ENCODE measurements at regions not wholly inside any gene's neighbourhood (a gene's known extent, or its start where the extent isn't known, plus 50 kb on each side); places are given as distances from the start of the nearest gene placed in this dataset.

DNA sequence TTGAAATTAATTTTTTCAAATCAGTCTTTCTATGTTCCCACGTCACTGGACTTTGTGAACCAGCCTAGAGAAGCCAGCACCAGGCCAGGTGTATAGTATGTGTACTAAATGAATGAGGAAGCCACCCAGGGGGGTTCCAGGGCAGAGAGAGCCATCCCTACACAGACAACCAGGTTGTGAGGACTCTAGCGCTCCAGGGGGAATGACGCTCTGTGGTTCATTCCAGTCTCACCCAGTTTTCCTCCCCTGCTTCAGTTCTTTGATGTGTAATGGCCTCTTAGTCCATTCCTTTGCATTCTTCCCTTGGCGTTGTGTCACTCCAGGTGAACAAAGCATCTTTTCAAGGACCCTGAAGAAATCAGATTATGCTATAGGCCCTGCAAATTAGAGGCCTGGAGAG, 330.6 kb downstream of the NSG2 start:
- Histone ChIP-seq H3K27ac (no peak overlapping the region), H3K27me3 (replicated peaks) (no peaks in the 10 kb centered on the region), H3K4me3 (ENCODE audit: low read depth, low read length) (no peak overlapping the region), H3K36me3 (replicated peaks) (no peaks in the 10 kb centered on the region)
- TF ChIP-seq, protein P1, sequence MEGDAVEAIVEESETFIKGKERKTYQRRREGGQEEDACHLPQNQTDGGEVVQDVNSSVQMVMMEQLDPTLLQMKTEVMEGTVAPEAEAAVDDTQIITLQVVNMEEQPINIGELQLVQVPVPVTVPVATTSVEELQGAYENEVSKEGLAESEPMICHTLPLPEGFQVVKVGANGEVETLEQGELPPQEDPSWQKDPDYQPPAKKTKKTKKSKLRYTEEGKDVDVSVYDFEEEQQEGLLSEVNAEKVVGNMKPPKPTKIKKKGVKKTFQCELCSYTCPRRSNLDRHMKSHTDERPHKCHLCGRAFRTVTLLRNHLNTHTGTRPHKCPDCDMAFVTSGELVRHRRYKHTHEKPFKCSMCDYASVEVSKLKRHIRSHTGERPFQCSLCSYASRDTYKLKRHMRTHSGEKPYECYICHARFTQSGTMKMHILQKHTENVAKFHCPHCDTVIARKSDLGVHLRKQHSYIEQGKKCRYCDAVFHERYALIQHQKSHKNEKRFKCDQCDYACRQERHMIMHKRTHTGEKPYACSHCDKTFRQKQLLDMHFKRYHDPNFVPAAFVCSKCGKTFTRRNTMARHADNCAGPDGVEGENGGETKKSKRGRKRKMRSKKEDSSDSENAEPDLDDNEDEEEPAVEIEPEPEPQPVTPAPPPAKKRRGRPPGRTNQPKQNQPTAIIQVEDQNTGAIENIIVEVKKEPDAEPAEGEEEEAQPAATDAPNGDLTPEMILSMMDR (IDR thresholded peaks at IDR 0.05; ENCODE audit: low read depth, low read length, missing control alignments) = no peak
- DNase-seq = no peak
- in situ Hi-C loops (cut with HindIII; ENCODE audit: low pct_ligation_motif_present, low sequenced_read_pairs) = no loop called here

DNA sequence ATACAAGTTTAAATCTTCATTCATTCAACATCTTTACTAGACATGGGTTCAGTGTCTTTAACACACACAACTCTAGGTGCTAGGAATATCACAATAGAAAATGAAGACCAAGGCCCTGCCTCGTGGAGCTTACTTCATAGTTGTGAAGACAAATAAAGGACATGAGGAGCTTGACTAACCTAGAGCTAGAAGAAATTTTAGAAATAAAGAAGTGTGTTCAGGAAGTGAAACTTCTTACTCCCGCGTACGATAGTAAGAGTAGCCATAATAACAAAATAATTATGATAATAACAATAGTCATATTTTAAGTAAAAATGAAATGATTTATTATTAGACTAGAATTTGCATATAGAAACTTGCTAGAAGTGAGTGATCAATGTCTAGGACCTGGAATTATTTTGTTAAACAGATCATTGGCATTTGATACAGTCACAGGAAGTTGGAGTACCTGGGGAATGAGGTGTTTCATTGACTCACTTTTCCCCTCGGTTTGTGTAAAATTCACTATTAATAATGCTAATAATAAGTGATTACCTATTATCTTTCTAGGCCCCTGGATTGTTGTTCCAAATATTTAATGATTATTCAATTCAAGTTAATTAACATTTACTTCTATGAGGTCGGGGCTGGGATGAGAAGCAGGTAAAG, 331.3 kb downstream of the NSG2 start:
- Histone ChIP-seq H3K27me3 (replicated peaks) (no peaks in the 10 kb centered on the region), H3K4me3 (ENCODE audit: low read depth, low read length) (no peak overlapping the region), H3K27ac (no peak overlapping the region), H3K36me3 (replicated peaks) (no peaks in the 10 kb centered on the region)
- in situ Hi-C loops (cut with HindIII; ENCODE audit: low pct_ligation_motif_present, low sequenced_read_pairs) = no loop called here
- TF ChIP-seq, protein P1 (IDR thresholded peaks at IDR 0.05; ENCODE audit: low read depth, low read length, missing control alignments) = no peak
- DNase-seq = no peak

DNA sequence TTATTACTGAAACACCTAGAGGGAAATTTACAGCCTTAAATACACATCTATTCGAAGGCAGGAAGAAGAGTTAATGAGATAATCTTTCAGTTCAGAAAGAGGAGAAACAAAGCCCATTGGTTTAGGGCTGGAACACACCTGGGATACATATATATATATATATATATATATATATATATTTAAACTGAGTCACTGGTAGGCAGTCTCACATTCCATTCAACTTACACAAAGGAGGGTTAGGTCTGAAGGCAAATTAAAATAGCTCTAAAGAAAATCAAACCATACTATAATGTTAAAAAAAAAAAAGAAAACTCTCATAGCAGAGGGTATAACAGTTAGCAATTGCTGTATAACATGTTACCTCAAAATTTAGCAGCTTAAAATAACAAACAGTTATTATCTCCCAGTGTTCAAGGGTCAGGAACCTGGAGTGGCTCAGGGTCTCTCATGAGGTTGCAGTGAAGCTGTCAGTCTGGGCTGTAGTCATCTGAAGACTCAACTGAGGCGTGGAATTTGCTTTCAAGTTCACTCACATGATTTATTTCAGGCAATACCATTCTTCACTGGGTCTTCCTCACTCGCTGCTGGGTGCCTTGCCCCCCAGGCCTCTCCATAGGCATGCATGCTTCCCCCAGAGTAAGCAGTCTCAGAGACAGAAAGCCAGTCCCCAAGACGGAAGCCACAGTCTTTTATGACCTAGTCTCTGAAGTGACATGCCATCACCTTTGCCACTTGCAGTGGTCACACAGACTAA, 332.8 kb downstream of the NSG2 start:
- Histone ChIP-seq H3K4me3 (ENCODE audit: low read depth, low read length) (no peak overlapping the region), H3K36me3 (replicated peaks) (no peaks in the 10 kb centered on the region), H3K27ac (no peak overlapping the region), H3K27me3 (replicated peaks) (no peaks in the 10 kb centered on the region)
- in situ Hi-C loops (cut with HindIII; ENCODE audit: low pct_ligation_motif_present, low sequenced_read_pairs) = no loop called here
- TF ChIP-seq, protein P1 (IDR thresholded peaks at IDR 0.05; ENCODE audit: low read depth, low read length, missing control alignments) = no peak
- no peak for DNase-seq

DNA sequence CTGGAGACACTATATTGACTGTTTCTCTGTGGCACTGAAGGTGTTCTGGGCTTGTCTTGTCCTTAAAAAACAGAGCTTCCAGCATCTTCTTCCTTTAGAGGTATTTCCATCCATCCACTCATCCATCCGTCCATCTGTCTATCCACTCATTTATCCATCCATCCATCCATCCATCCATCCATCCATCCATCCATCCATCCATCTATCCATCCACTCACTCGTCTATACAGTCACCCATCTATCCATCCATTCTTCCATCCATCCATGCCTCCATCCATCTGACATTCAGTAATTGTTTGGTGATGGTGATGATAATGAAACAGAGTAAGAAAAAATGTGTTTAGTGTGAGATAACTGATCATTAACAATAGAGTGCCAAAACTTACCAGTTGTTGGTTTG, 334.8 kb downstream of the NSG2 start:
- H3K27ac ChIP-seq = no peak overlapping the region
- no peaks in the 10 kb centered on the region for H3K27me3 ChIP-seq (replicated peaks)
- TF ChIP-seq, protein P1 (IDR thresholded peaks at IDR 0.05; ENCODE audit: low read depth, low read length, missing control alignments) = no peak
- no peaks in the 10 kb centered on the region for H3K36me3 ChIP-seq (replicated peaks)
- in situ Hi-C loops (cut with HindIII; ENCODE audit: low pct_ligation_motif_present, low sequenced_read_pairs) = no loop called here
- DNase-seq = no peak
- no peak overlapping the region for H3K4me3 ChIP-seq (ENCODE audit: low read depth, low read length)

DNA sequence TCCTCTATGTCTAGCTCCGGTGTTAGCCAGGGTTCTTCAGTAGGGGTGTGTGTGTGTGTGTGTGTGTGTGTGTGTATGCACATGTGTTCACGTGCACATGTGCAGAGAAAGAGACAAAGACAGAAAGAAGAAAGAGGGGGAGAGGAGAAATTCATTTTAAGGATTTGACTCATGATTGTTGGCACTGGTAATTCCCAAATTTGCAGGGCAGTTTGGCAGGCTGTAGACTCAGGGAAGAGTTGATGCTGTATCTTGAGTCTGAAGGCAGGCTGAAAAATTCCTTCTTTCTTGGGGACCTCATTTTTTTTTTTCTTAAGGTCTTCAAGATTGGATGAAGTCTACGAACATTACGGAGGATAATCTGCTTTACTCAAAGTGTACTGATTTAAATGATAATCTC, 335.7 kb downstream of the NSG2 start:
- no peaks in the 10 kb centered on the region for H3K36me3 ChIP-seq (replicated peaks)
- H3K27ac ChIP-seq = no peak overlapping the region
- in situ Hi-C loops (cut with HindIII; ENCODE audit: low pct_ligation_motif_present, low sequenced_read_pairs) = no loop called here
- no peaks in the 10 kb centered on the region for H3K27me3 ChIP-seq (replicated peaks)
- DNase-seq = no peak
- no peak overlapping the region for H3K4me3 ChIP-seq (ENCODE audit: low read depth, low read length)
- TF ChIP-seq, protein P1 (IDR thresholded peaks at IDR 0.05; ENCODE audit: low read depth, low read length, missing control alignments) = no peak

Data from brain microvascular endothelial cell (primary cell).